Neural cell (in vitro differentiated cells): ENCODE measurements at regions not wholly inside any gene's neighbourhood (a gene's known extent, or its start where the extent isn't known, plus 50 kb on each side); places are given as distances from the start of the nearest gene placed in this dataset.

Source experiments
- H2AFZ ChIP-seq: fragments of 200-600, 300-800 bp; sonication (generic), shearing (Covaris generic); 2 replicates; pipeline ENCODE4 v1.6.0; 2014; ENCODE audit warnings: low read depth, mild to moderate bottlenecking, antibody characterized with exemption, low read length, moderate library complexity
- H3F3A ChIP-seq: fragments of 200-600 bp; shearing (Covaris generic); 2 replicates; pipeline ENCODE4 v1.6.1; 2016; ENCODE audit warnings: mild to moderate bottlenecking, moderate library complexity, mixed read lengths, antibody characterized with exemption, low read length; ENCODE audit not compliant: insufficient read depth, poor library complexity, severe bottlenecking
- H3K27ac ChIP-seq: fragments of 200-600, 300-800 bp; sonication (generic), shearing (Covaris generic); 2 replicates; pipeline ENCODE4 v1.5.1; 2014; ENCODE audit warnings: mild to moderate bottlenecking, low read length, moderate library complexity
- H3K27me3 ChIP-seq: fragments of 300-800, 200-600 bp; sonication (generic), shearing (Covaris generic); 2 replicates; pipeline ENCODE4 v1.6.0; 2014; ENCODE audit warnings: mild to moderate bottlenecking, low read depth, low read length, moderate library complexity; ENCODE audit not compliant: insufficient read depth
- H3K36me3 ChIP-seq: fragments of 300-800, 200-600 bp; sonication (generic), shearing (Covaris generic); 2 replicates; pipeline ENCODE4 v1.5.1; 2014; ENCODE audit warnings: mild to moderate bottlenecking, antibody characterized with exemption, low read length, moderate library complexity; ENCODE audit not compliant: insufficient read depth
- H3K4me2 ChIP-seq: fragments of 300-800, 200-600 bp; sonication (generic), shearing (Covaris generic); 2 replicates; pipeline ENCODE4 v1.6.0; 2014; ENCODE audit warnings: mild to moderate bottlenecking, low read length
- H3K4me3 ChIP-seq: fragments of 300-800, 200-600 bp; sonication (generic), shearing (Covaris generic); 2 replicates; pipeline ENCODE4 v1.5.1; 2014; ENCODE audit warnings: mild to moderate bottlenecking, low read length, moderate library complexity
- H3K79me2 ChIP-seq: fragments of 200-600 bp; shearing (Covaris generic); replicated peaks from 2 replicates; pipeline ENCODE4 v1.6.0; 2014; ENCODE audit warnings: mild to moderate bottlenecking, low read length, moderate library complexity; ENCODE audit not compliant: insufficient read depth
- H3K9ac ChIP-seq: fragments of 300-800, 200-600 bp; sonication (generic), shearing (Covaris generic); 2 replicates; pipeline ENCODE4 v1.6.1; 2016; ENCODE audit warnings: mild to moderate bottlenecking, low read length, mixed read lengths
- H3K9me2 ChIP-seq: fragments of 200-600 bp; shearing (Covaris generic); 2 replicates; pipeline ENCODE4 v1.6.1; 2016; ENCODE audit warnings: mild to moderate bottlenecking, low read length, mixed read lengths; ENCODE audit not compliant: insufficient read depth
- H3K9me3 ChIP-seq: fragments of 200-600, 300-800 bp; sonication (generic), shearing (Covaris generic); 2 replicates; pipeline ENCODE4 v1.6.1; 2016; ENCODE audit warnings: mild to moderate bottlenecking, mixed run types, low read length, moderate library complexity, mixed read lengths
- H4K20me1 ChIP-seq: fragments of 200-600 bp; shearing (Covaris generic); 2 replicates; pipeline ENCODE4 v1.6.1; 2016; ENCODE audit warnings: mild to moderate bottlenecking, mixed run types; ENCODE audit not compliant: insufficient read depth
- CTCF ChIP-seq: fragments of 450-650 bp; IDR thresholded peaks from 2 replicates; pipeline ENCODE4 v1.5.1; 2014; ENCODE audit warnings: antibody characterized with exemption, mild to moderate bottlenecking, moderate library complexity; ENCODE audit not compliant: poor library complexity, severe bottlenecking
- EP300 ChIP-seq: fragments of 450-650 bp; conservative IDR thresholded peaks from 2 replicates; pipeline ENCODE4 v1.6.1; 2014; ENCODE audit warnings: antibody characterized with exemption, mild to moderate bottlenecking, moderate library complexity; ENCODE audit not compliant: poor library complexity, severe bottlenecking
- EZH2 ChIP-seq: fragments of 200-600, 300-800 bp; shearing (Covaris generic), sonication (generic); IDR thresholded peaks from 2 replicates; pipeline ENCODE4 v1.6.1; 2014; ENCODE audit warnings: antibody characterized with exemption, low read length, borderline replicate concordance, mild to moderate bottlenecking; ENCODE audit not compliant: insufficient read depth, poor library complexity, severe bottlenecking
- MXI1 ChIP-seq: fragments of 450-650 bp; conservative IDR thresholded peaks from 2 replicates; pipeline ENCODE4 v1.6.1; 2014; ENCODE audit warnings: antibody characterized with exemption, mild to moderate bottlenecking; ENCODE audit not compliant: poor library complexity, severe bottlenecking
- POLR2AphosphoS5 ChIP-seq: IDR thresholded peaks from 2 replicates; pipeline ENCODE4 v1.6.1; 2012
- RAD21 ChIP-seq: fragments of 450-650 bp; conservative IDR thresholded peaks from 2 replicates; pipeline ENCODE4 v1.6.1; 2014; ENCODE audit warnings: antibody characterized with exemption, mild to moderate bottlenecking, moderate library complexity
- SMC3 ChIP-seq: fragments of 450-650 bp; conservative IDR thresholded peaks from 2 replicates; pipeline ENCODE4 v1.6.1; 2014; ENCODE audit warnings: antibody characterized with exemption, mild to moderate bottlenecking, moderate library complexity; ENCODE audit not compliant: poor library complexity
- TAF1 ChIP-seq: IDR thresholded peaks from 2 replicates; pipeline ENCODE4 v1.6.1; 2012; ENCODE audit warnings: low read depth
- TF ChIP-seq, protein P1 (sequence below): IDR thresholded peaks from 2 replicates; pipeline ENCODE4 v1.6.1; 2012; ENCODE audit warnings: borderline replicate concordance

GRCh38 chr5:174997688-174998087, 273.3 kb downstream of the MSX2 start:
- no peak overlapping the region for H2AFZ ChIP-seq

GRCh38 chr5:174996941-174997340, 272.6 kb downstream of the MSX2 start:
- Histone ChIP-seq H3K9me2 (no peaks in the 10 kb centered on the region), H3K4me3 (no peak overlapping the region), H3K4me2 (no peak overlapping the region), H3K9ac (no peak overlapping the region), H3K27me3 (peaks cover 9% of the 10 kb centered on the region), H3F3A (no peaks in the 10 kb centered on the region), H3K79me2 (no peaks in the 10 kb centered on the region), H3K36me3 (no peaks in the 10 kb centered on the region), H3K27ac (no peak overlapping the region), H3K9me3 (no peaks in the 10 kb centered on the region), H4K20me1 (no peaks in the 10 kb centered on the region), H2AFZ (no peak overlapping the region)
- no peak for TF ChIP-seq CTCF

More at GRCh38 chr5:174997688-174998087, 273.3 kb downstream of the MSX2 start:
- Histone ChIP-seq H3K9me3 (no peaks in the 10 kb centered on the region), H3K9ac (no peak overlapping the region), H3K27ac (no peak overlapping the region), H3K79me2 (no peaks in the 10 kb centered on the region), H3K4me2 (no peak overlapping the region), H3K9me2 (no peaks in the 10 kb centered on the region), H4K20me1 (no peaks in the 10 kb centered on the region), H3F3A (no peaks in the 10 kb centered on the region), H3K4me3 (no peak overlapping the region), H3K36me3 (no peaks in the 10 kb centered on the region), H3K27me3 (peaks cover 9% of the 10 kb centered on the region)
- TF ChIP-seq POLR2AphosphoS5 (no peak), EP300 (no peak), EZH2 (no peak)
- TF ChIP-seq, protein P1, sequence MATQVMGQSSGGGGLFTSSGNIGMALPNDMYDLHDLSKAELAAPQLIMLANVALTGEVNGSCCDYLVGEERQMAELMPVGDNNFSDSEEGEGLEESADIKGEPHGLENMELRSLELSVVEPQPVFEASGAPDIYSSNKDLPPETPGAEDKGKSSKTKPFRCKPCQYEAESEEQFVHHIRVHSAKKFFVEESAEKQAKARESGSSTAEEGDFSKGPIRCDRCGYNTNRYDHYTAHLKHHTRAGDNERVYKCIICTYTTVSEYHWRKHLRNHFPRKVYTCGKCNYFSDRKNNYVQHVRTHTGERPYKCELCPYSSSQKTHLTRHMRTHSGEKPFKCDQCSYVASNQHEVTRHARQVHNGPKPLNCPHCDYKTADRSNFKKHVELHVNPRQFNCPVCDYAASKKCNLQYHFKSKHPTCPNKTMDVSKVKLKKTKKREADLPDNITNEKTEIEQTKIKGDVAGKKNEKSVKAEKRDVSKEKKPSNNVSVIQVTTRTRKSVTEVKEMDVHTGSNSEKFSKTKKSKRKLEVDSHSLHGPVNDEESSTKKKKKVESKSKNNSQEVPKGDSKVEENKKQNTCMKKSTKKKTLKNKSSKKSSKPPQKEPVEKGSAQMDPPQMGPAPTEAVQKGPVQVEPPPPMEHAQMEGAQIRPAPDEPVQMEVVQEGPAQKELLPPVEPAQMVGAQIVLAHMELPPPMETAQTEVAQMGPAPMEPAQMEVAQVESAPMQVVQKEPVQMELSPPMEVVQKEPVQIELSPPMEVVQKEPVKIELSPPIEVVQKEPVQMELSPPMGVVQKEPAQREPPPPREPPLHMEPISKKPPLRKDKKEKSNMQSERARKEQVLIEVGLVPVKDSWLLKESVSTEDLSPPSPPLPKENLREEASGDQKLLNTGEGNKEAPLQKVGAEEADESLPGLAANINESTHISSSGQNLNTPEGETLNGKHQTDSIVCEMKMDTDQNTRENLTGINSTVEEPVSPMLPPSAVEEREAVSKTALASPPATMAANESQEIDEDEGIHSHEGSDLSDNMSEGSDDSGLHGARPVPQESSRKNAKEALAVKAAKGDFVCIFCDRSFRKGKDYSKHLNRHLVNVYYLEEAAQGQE, result no peak

DNA sequence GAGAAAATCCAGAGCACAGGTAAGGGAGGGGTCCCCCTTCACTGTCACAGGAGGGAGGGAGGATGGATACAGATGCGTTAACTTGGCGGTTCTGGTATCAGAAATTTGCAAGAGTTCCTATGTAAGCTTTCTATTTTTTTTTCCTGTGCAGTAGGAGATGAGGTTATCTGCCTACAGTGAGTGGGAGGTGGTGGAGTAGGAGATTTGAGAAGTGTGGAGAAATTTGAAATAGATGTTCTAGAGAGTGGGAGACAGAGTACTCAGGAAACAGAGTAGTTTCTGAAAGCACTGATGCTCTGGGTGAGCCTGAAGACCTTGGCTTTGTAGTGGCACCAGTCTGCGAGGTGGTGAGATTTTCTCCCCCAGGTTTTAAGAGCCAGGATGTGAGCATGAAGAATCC, 271.4 kb downstream of the MSX2 start:
- H3K9me3 ChIP-seq, result no peaks in the 10 kb centered on the region
- no peaks in the 10 kb centered on the region for H3K36me3 ChIP-seq
- no peak overlapping the region for H3K9ac ChIP-seq
- H3K27ac ChIP-seq, result no peak overlapping the region
- TF ChIP-seq, protein P1, result no peak
- no peak for TF ChIP-seq TAF1
- TF ChIP-seq EP300, result no peak
- TF ChIP-seq CTCF, result no peak
- no peak for TF ChIP-seq RAD21
- TF ChIP-seq EZH2, result no peak
- TF ChIP-seq POLR2AphosphoS5, result no peak
- no peak for TF ChIP-seq SMC3
- TF ChIP-seq MXI1, result no peak
- no peaks in the 10 kb centered on the region for H3F3A ChIP-seq
- H3K27me3 ChIP-seq, result peaks cover 9% of the 10 kb centered on the region
- no peaks in the 10 kb centered on the region for H3K9me2 ChIP-seq
- H4K20me1 ChIP-seq, result no peaks in the 10 kb centered on the region
- no peak overlapping the region for H3K4me3 ChIP-seq
- no peak overlapping the region for H2AFZ ChIP-seq
- H3K4me2 ChIP-seq, result no peak overlapping the region
- no peaks in the 10 kb centered on the region for H3K79me2 ChIP-seq
